Osteoblast (primary cell): ENCODE measurements at regions not wholly inside any gene's neighbourhood (a gene's known extent, or its start where the extent isn't known, plus 50 kb on each side); places are given as distances from the start of the nearest gene placed in this dataset.

Experiments
- DNase-seq: peaks from one replicate; pipeline ENCODE4 v3.0.0; 2011; ENCODE audit warnings: low spot score, mixed read lengths; ENCODE audit not compliant: insufficient read length; ENCODE audit errors: missing footprints
- H2AFZ ChIP-seq: 2 replicates; pipeline ENCODE4 v1.6.0; 2011; ENCODE audit warnings: mild to moderate bottlenecking, low read length
- H3K27ac ChIP-seq: 2 replicates; pipeline ENCODE4 v1.5.1; 2011; ENCODE audit warnings: mild to moderate bottlenecking, low read depth, low read length, moderate library complexity
- H3K27me3 ChIP-seq: 2 replicates; pipeline ENCODE4 v1.6.0; 2012; ENCODE audit warnings: mild to moderate bottlenecking, control low read depth, inconsistent platforms, low read length, moderate library complexity; ENCODE audit not compliant: insufficient read depth
- H3K36me3 ChIP-seq: 2 replicates; pipeline ENCODE4 v1.5.1; 2011; ENCODE audit warnings: mild to moderate bottlenecking, low read length, control low read depth, moderate library complexity; ENCODE audit not compliant: insufficient read depth
- H3K4me1 ChIP-seq: 2 replicates; pipeline ENCODE4 v1.5.1; 2011; ENCODE audit warnings: mild to moderate bottlenecking, low read length, control low read depth, moderate library complexity; ENCODE audit not compliant: insufficient read depth
- H3K4me2 ChIP-seq: 2 replicates; pipeline ENCODE4 v1.6.0; 2011; ENCODE audit warnings: mild to moderate bottlenecking, low read length; ENCODE audit not compliant: insufficient read depth
- H3K4me3 ChIP-seq: fragments of 200-600 bp; sonication (generic); 3 replicates; pipeline ENCODE4 v1.5.1; 2012; ENCODE audit warnings: mild to moderate bottlenecking, low read length, inconsistent platforms; ENCODE audit not compliant: insufficient read depth
- H3K79me2 ChIP-seq: 2 replicates; pipeline ENCODE4 v1.6.0; 2012; ENCODE audit warnings: mild to moderate bottlenecking, low read length, control low read depth, inconsistent platforms; ENCODE audit not compliant: insufficient read depth
- H3K9me3 ChIP-seq: 2 replicates; pipeline ENCODE4 v1.5.1; 2011; ENCODE audit warnings: low read depth, low read length, control low read depth
- H4K20me1 ChIP-seq: 2 replicates; pipeline ENCODE4 v1.6.0; 2012; ENCODE audit warnings: mild to moderate bottlenecking, low read length, control low read depth; ENCODE audit not compliant: insufficient read depth
- TF ChIP-seq, protein P1 (sequence below): IDR thresholded peaks from 2 replicates; pipeline ENCODE4 v1.5.1; 2011; ENCODE audit warnings: mild to moderate bottlenecking, low read depth, low read length, moderate library complexity; ENCODE audit errors: extremely low read depth

DNA sequence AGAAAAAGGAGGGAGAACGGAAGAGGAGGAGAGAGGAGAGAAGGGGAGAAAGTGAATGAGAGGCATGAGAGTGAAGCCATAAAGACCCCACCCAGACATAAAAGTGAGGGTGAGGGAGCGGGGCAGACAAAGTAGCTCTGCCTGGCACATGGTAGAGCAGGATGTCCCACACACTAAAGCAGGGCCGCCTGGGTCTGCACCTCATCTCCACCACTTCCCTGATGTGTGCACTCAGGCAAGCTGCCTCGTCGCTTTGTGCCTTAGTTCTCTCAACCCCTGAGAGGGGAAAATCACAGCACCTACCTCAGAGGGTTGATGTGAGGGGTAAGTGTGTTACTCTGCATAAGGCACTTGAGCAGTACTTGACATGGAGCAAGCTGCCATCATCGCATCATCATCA lies 488.1 kb downstream of the COG6 start:
- Histone ChIP-seq H3K4me1 (no peaks in the 10 kb centered on the region), H3K4me3 (no peak overlapping the region), H3K36me3 (no peaks in the 10 kb centered on the region), H3K4me2 (no peak overlapping the region), H3K27me3 (no peaks in the 10 kb centered on the region), H3K27ac (no peak overlapping the region), H4K20me1 (no peaks in the 10 kb centered on the region), H3K9me3 (no peaks in the 10 kb centered on the region), H2AFZ (no peak overlapping the region), H3K79me2 (no peaks in the 10 kb centered on the region)
- DNase-seq: no peak
- TF ChIP-seq, protein P1, sequence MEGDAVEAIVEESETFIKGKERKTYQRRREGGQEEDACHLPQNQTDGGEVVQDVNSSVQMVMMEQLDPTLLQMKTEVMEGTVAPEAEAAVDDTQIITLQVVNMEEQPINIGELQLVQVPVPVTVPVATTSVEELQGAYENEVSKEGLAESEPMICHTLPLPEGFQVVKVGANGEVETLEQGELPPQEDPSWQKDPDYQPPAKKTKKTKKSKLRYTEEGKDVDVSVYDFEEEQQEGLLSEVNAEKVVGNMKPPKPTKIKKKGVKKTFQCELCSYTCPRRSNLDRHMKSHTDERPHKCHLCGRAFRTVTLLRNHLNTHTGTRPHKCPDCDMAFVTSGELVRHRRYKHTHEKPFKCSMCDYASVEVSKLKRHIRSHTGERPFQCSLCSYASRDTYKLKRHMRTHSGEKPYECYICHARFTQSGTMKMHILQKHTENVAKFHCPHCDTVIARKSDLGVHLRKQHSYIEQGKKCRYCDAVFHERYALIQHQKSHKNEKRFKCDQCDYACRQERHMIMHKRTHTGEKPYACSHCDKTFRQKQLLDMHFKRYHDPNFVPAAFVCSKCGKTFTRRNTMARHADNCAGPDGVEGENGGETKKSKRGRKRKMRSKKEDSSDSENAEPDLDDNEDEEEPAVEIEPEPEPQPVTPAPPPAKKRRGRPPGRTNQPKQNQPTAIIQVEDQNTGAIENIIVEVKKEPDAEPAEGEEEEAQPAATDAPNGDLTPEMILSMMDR: no peak

GRCh38 chr13:40145139-40145538 lies 489.7 kb downstream of the COG6 start:
- TF ChIP-seq, protein P1: no peak
- Histone ChIP-seq H4K20me1 (no peaks in the 10 kb centered on the region), H3K27ac (no peak overlapping the region), H3K4me2 (no peak overlapping the region), H3K4me1 (peaks cover 13% of the 10 kb centered on the region), H3K79me2 (no peaks in the 10 kb centered on the region), H2AFZ (no peak overlapping the region), H3K9me3 (no peaks in the 10 kb centered on the region), H3K27me3 (no peaks in the 10 kb centered on the region), H3K4me3 (no peak overlapping the region), H3K36me3 (no peaks in the 10 kb centered on the region)
- no peak for DNase-seq

DNA sequence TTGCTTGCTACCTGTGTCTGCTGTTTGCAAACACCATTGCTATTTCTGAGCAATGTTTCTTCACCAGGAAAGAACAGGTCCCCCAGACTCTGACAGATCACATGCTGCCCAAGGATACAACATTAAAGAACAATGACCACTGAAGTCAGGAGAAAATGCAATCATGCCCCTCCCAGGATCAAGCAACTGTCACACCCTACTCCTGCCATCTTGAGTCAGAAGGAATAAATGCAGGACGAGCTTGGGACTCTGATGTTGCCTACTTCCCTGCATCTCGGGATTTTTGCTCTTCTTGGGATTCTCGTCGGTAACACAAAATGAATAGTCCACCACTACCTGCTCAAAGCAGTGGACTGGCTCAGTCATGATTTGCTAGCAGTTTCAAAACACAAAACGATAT lies 490.6 kb downstream of the COG6 start:
- no peaks in the 10 kb centered on the region for H4K20me1 ChIP-seq
- no peaks in the 10 kb centered on the region for H3K36me3 ChIP-seq
- no peak overlapping the region for H3K27ac ChIP-seq
- H3K4me2 ChIP-seq: no peak overlapping the region
- no peaks in the 10 kb centered on the region for H3K79me2 ChIP-seq
- H3K4me3 ChIP-seq: no peak overlapping the region
- TF ChIP-seq, protein P1: no peak
- no peak overlapping the region for H2AFZ ChIP-seq
- peaks cover 13% of the 10 kb centered on the region for H3K4me1 ChIP-seq
- no peak for DNase-seq
- H3K9me3 ChIP-seq: no peaks in the 10 kb centered on the region
- no peaks in the 10 kb centered on the region for H3K27me3 ChIP-seq

DNA sequence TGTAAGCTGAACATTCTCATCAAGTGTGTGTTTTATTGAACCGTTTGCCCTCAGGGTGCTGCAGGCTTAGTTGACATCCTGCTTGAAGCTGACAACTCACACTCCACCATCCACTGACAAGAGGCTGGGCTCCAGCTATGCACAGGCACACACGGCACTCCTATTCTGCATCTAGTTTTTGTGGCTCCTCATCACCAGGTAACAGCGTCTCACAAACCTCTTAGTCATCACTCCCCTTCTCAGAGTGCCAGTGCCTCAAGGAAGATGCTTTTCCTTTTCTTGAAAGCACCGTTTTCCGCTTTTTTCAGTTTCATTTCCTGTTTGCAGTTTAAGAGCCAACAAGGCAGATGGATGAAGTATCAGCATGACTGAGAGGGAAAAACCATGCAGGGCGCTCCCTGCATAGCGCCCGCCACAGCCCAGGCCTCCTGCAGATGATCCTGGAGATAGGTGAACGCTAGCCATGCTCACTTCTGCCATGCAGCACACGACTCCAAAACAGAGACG lies 491.2 kb downstream of the COG6 start:
- Histone ChIP-seq H3K4me2 (no peak overlapping the region), H3K9me3 (no peaks in the 10 kb centered on the region), H2AFZ (no peak overlapping the region), H3K27ac (no peak overlapping the region), H4K20me1 (no peaks in the 10 kb centered on the region), H3K79me2 (no peaks in the 10 kb centered on the region), H3K4me1 (peaks cover 17% of the 10 kb centered on the region), H3K4me3 (no peak overlapping the region), H3K36me3 (no peaks in the 10 kb centered on the region), H3K27me3 (no peaks in the 10 kb centered on the region)
- DNase-seq: no peak
- TF ChIP-seq, protein P1: no peak
